D721Med (cell line): ENCODE measurements at regions not wholly inside any gene's neighbourhood (a gene's known extent, or its start where the extent isn't known, plus 50 kb on each side); places are given as distances from the start of the nearest gene placed in this dataset.

ENCODE experiments used
- DNase-seq: peaks from one replicate; pipeline ENCODE4 v3.0.0; 2011; ENCODE audit warnings: low spot score; ENCODE audit not compliant: insufficient read length
- FAIRE-seq: peaks from 2 replicates; lab custom pipeline; 2011; peaks lifted over from hg19 to GRCh38; lab: Jason Lieb, UNC
- CTCF ChIP-seq: IDR thresholded peaks from 2 replicates; pipeline ENCODE4 v1.5.1; 2012; ENCODE audit warnings: mild to moderate bottlenecking, control low read depth; ENCODE audit not compliant: insufficient read depth; ENCODE audit errors: missing control alignments

GRCh38 chr13:68627379-68627778, 1397.2 kb upstream of the PCDH9 start:
- FAIRE-seq (no peak), DNase-seq (no peak)
- no peak for TF ChIP-seq CTCF

- no peak for FAIRE-seq
- DNase-seq: no peak
- TF ChIP-seq CTCF: no peak
Measured at GRCh38 chr13:68616600-68617222, 1386.6 kb upstream of the PCDH9 start.

GRCh38 chr13:68609661-68610060, 1379.5 kb upstream of the PCDH9 start:
- FAIRE-seq (no peak), DNase-seq (no peak)
- no peak for TF ChIP-seq CTCF

- DNase-seq: no peak
- no peak for TF ChIP-seq CTCF
- no peak for FAIRE-seq
Measured at GRCh38 chr13:68608147-68608546, 1378.0 kb upstream of the PCDH9 start.

- DNase-seq (no peak), FAIRE-seq (no peak)
- no peak for TF ChIP-seq CTCF
Measured at GRCh38 chr13:68597641-68598040, 1367.5 kb upstream of the PCDH9 start.

GRCh38 chr13:68588623-68589022, 1358.5 kb upstream of the PCDH9 start:
- no peak for TF ChIP-seq CTCF
- DNase-seq: no peak
- FAIRE-seq: no peak

GRCh38 chr13:68584776-68585175, 1354.6 kb upstream of the PCDH9 start:
- DNase-seq (no peak), FAIRE-seq (no peak)
- TF ChIP-seq CTCF: no peak
